Skeletal muscle satellite cell (primary cell): ENCODE measurements at regions not wholly inside any gene's neighbourhood (a gene's known extent, or its start where the extent isn't known, plus 50 kb on each side); places are given as distances from the start of the nearest gene placed in this dataset.

Source experiments
- H3K27me3 ChIP-seq: 2 replicates; pipeline ENCODE4 v1.7.0; 2013; ENCODE audit warnings: low read length; ENCODE audit not compliant: control insufficient read depth, insufficient read depth
- H3K36me3 ChIP-seq: 2 replicates; pipeline ENCODE4 v1.7.0; 2013; ENCODE audit warnings: mild to moderate bottlenecking, control low read depth, low read length; ENCODE audit not compliant: insufficient read depth
- H3K4me1 ChIP-seq: 2 replicates; pipeline ENCODE4 v1.7.0; 2013; ENCODE audit warnings: low read length; ENCODE audit not compliant: control insufficient read depth, insufficient read depth
- H3K4me2 ChIP-seq: 2 replicates; pipeline ENCODE4 v1.7.0; 2013; ENCODE audit warnings: mild to moderate bottlenecking, low read length
- H3K4me3 ChIP-seq: 2 replicates; pipeline ENCODE4 v1.7.0; 2013; ENCODE audit warnings: low read length
- H3K9ac ChIP-seq: 2 replicates; pipeline ENCODE4 v1.7.0; 2013; ENCODE audit warnings: mild to moderate bottlenecking, low read depth, low read length, moderate library complexity
- H3K9me3 ChIP-seq: replicated peaks from 2 replicates; pipeline ENCODE4 v1.7.0; 2013; ENCODE audit warnings: mild to moderate bottlenecking, control low read depth, low read length

DNA sequence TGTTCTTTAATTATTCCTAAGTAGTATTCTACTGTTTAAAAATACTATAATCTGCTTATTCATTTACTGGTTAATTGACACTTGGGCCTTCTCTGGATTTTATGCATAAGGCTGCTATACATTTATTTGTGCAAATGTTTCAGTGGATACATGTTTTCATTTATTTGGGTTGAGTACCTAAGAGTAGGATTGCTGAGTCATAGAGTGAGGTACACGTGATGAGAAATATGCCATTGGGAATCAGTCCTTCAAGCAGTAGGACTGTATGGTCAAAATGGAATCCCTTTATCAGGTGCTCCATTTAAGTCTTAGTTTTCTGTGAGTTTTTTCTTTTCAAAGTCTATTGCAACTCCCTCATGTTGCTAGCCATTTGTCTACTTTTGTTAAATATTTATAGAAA lies 275.2 kb upstream of the SORL1-AS1 start:
- H3K9me3 ChIP-seq, result no peaks in the 10 kb centered on the region
- no peak overlapping the region for H3K4me3 ChIP-seq
- no peaks in the 10 kb centered on the region for H3K36me3 ChIP-seq
- peaks cover 5% of the 10 kb centered on the region for H3K4me1 ChIP-seq
- no peaks in the 10 kb centered on the region for H3K27me3 ChIP-seq
- no peak overlapping the region for H3K4me2 ChIP-seq
- no peak overlapping the region for H3K9ac ChIP-seq

DNA sequence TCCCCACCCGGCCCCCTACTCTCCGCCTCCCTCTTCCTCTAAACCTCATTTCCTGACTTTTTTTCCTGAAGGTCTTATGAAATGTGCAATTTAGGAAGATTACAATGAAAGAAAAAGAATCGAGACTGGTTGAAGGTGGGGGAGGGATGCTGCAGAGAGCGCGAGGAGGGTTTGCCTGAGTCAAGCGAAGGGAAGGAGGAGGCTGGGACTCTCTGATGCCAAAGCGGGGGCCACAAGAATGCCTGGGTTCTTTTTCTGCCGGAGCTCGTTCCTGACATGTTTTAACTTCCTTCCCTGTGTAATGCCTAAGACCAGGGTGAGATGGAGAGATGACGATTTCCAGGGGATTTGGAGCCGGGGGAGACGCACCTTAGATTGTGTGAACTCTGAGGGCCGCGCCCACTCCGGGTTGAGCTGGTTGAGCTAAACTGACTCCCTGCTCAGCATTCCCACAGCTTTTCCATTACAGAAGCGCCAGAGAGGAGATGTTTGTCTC lies 270.5 kb upstream of the SORL1-AS1 start:
- peaks cover 14% of the 10 kb centered on the region for H3K4me1 ChIP-seq
- H3K36me3 ChIP-seq, result no peaks in the 10 kb centered on the region
- H3K27me3 ChIP-seq, result no peaks in the 10 kb centered on the region
- peak overlapping the region; percentile 90 for H3K4me2 ChIP-seq
- H3K4me3 ChIP-seq, result peak overlapping the region; percentile 68
- H3K9ac ChIP-seq, result peak overlapping the region; percentile 73
- H3K9me3 ChIP-seq, result no peaks in the 10 kb centered on the region

DNA sequence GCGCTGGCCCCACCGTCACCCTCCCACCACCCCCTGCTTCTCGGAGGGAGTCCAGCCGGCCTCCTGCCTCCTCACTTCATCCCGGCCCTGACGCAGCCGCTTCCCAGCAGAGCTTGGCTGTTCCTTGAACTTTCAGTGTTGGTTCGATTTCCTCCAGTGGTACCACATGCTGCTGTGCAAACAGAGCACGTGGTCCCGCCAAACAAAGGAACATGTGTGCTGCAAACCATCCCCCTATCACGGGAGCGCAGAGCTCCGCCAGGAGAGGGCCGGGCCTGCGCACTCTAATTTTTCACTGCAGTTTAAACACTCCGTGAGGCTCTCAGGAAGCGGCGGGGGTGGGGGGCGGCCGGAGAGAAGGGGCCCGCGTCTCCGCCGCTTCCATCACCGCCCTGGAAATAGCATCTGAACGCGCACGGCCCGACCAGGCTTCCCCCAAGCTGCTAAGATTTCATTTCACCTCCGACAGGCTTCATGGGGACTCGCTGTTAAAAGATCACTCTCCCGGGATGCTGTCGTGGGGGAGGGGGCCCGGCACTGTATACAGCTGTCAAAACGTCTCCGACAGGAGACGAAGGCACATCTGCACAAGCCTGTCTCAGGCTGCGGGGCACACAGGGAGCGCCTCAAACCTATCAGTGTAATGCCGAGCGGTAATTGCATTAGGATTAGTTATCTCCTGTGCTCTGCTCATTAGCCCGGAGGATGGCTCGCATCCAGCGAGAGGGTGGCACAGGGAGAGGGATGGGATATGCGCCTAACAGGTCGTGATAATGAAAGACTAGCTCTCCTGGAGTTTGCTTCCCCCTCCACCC lies 269.9 kb upstream of the SORL1-AS1 start:
- H3K9me3 ChIP-seq, result no peaks in the 10 kb centered on the region
- peak overlapping the region; percentile 73 for H3K9ac ChIP-seq
- no peaks in the 10 kb centered on the region for H3K27me3 ChIP-seq
- peak overlapping the region; percentile 68 for H3K4me3 ChIP-seq
- no peaks in the 10 kb centered on the region for H3K36me3 ChIP-seq
- peak overlapping the region; percentile 90 for H3K4me2 ChIP-seq
- peaks cover 14% of the 10 kb centered on the region for H3K4me1 ChIP-seq

DNA sequence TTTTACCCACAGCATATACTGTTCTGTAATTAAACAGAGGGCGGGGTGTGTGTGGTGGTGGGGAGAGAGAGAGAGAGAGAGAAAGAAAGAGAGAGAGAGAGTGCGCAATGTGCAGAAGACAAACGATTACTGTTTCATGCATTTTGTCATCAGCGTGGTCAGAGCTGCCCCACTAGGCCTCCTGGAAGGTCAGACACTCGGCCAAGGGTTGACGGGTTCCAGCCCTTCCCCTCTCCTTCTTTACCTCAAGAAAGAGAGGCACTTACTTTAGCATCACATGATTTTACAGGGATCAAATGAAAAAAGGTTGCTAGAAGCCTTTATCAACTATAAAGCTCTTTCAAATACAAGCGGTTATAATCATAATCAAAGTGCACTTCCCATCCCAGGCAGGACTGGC lies 269.2 kb upstream of the SORL1-AS1 start:
- Histone ChIP-seq H3K4me2 (peak overlapping the region; percentile 90), H3K36me3 (no peaks in the 10 kb centered on the region), H3K4me1 (peaks cover 14% of the 10 kb centered on the region), H3K4me3 (peak overlapping the region; percentile 68), H3K9me3 (no peaks in the 10 kb centered on the region), H3K9ac (peak overlapping the region; percentile 73), H3K27me3 (no peaks in the 10 kb centered on the region)

DNA sequence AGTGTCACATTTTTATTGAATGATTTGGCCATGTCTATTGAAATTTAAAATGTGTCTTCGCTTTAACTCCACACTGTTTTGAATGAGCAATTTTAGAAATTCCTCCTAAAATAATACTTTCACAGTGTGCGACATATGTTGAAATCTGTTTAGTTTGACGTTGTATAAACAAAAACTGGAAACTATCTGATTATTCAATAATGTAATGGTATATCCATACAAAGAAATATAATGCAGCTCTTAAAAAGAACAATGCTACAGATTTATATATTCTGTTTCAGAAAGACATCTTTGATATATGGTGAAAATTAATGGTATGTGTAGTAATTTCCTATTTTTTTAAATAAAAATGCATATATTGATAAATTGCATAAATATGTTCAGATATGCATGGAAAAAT lies 268.7 kb upstream of the SORL1-AS1 start:
- Histone ChIP-seq H3K4me2 (no peak overlapping the region), H3K4me3 (no peak overlapping the region), H3K4me1 (peaks cover 16% of the 10 kb centered on the region), H3K9me3 (no peaks in the 10 kb centered on the region), H3K27me3 (no peaks in the 10 kb centered on the region), H3K9ac (no peak overlapping the region), H3K36me3 (no peaks in the 10 kb centered on the region)

DNA sequence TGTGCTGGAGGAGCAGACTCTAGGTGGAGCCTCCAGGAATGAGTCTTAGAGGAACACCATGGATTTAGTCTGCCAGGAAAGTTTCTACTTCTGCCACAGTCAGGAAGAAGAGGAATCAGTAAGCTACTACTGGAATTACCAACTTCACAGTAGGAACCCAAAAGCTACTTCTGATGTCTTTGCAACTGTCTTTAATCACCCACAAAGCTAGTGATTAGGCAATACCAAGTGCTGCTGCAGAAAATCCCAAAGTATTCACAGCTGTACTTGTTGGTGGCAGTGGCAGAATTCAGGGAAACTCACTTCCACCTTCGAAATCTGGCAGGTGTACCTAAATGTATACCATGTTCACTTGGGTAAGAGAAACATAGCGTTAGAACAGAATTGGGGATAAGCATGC lies 264.5 kb upstream of the SORL1-AS1 start:
- Histone ChIP-seq H3K9me3 (no peaks in the 10 kb centered on the region), H3K27me3 (no peaks in the 10 kb centered on the region), H3K4me3 (no peak overlapping the region), H3K9ac (no peak overlapping the region), H3K36me3 (no peaks in the 10 kb centered on the region), H3K4me1 (peaks cover 16% of the 10 kb centered on the region), H3K4me2 (no peak overlapping the region)

DNA sequence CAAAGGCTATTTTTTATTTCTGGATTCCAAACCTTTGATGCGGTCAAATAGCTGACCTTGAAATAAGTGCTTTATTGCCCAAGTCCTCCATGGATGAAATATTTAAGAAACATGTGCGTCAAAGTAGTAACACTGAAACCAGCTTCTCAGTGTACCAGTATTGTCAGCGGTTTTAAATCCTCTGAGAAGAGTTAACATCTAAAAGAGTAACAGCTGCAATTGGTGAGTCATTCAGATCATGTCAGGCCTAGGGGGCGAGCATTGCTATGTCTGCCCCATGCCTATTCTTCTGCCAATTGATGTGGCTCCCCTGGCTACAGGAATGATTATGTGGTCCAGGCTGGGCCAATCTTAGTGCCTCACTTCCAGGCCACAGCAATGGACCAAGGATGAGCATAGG lies 263.3 kb upstream of the SORL1-AS1 start:
- H3K9me3 ChIP-seq, result no peaks in the 10 kb centered on the region
- no peaks in the 10 kb centered on the region for H3K36me3 ChIP-seq

DNA sequence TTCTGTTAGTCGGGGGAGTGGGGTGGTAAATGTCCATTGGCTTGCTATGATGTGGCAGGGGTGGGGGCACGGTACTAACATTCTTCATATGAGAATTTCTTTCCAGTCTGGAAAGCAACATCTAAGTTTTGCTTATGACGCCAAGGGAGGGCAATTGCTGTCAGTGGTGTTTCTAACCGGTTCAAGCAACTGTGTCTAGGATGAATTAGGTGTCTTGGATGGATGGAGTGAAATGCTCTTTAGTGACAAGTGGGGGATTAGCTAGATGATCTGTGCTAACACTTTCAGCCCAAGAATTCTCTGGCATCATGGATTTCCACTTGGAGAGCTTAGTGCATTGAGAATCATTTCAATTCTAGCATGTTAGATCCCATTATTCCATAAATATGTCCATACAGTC lies 262.6 kb upstream of the SORL1-AS1 start:
- Histone ChIP-seq H3K36me3 (no peaks in the 10 kb centered on the region), H3K27me3 (no peaks in the 10 kb centered on the region), H3K9me3 (no peaks in the 10 kb centered on the region), H3K4me3 (no peak overlapping the region), H3K4me1 (peaks cover 11% of the 10 kb centered on the region), H3K4me2 (no peak overlapping the region), H3K9ac (no peak overlapping the region)

More for the DNA sequence above, 263.3 kb upstream of the SORL1-AS1 start:
- Histone ChIP-seq H3K4me3 (no peak overlapping the region), H3K27me3 (no peaks in the 10 kb centered on the region), H3K4me2 (no peak overlapping the region), H3K4me1 (peaks cover 11% of the 10 kb centered on the region), H3K9ac (no peak overlapping the region)

DNA sequence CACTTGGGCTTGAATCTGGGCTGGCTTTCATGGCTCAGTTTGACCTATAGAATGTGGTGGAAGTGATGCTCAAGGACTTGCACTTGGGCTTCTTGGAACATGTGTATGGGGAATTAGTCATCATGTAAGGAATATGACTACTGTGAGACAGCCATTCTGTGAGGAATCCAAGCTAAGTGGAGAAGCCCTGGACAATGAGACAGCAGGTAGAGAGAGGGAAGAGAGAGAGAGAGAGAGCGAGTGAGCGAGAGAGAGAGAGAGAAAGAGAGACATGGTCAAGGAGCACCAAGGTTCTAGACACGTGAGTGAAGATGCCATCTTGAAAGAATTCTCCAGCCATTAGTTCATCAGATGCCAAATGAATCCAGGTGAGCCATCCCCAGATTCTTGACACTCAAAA lies 261.6 kb upstream of the SORL1-AS1 start:
- H3K9ac ChIP-seq, result no peak overlapping the region
- H3K4me1 ChIP-seq, result peaks cover 11% of the 10 kb centered on the region
- no peaks in the 10 kb centered on the region for H3K9me3 ChIP-seq
- no peak overlapping the region for H3K4me2 ChIP-seq
- no peaks in the 10 kb centered on the region for H3K27me3 ChIP-seq
- H3K36me3 ChIP-seq, result no peaks in the 10 kb centered on the region
- H3K4me3 ChIP-seq, result no peak overlapping the region

DNA sequence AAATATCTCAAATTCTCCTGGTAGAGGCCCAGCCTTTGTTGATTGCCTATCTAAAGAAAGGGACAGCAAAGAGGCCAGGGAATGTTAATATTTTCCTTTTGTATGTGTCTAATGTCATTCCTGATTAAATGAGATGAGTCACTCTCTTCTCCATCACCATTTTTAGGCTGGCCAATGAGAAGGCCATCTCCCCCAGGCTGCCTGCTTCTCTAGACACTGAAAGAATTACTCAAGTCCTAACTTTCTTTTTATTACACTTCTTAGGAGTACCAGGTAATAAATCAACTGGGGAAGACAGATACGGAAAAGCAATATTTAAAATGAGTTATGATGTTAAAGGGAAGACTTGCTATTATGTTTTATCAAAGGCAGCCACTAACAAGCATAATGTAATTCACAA lies 259.2 kb upstream of the SORL1-AS1 start:
- no peak overlapping the region for H3K4me2 ChIP-seq
- no peaks in the 10 kb centered on the region for H3K27me3 ChIP-seq
- no peaks in the 10 kb centered on the region for H3K36me3 ChIP-seq

DNA sequence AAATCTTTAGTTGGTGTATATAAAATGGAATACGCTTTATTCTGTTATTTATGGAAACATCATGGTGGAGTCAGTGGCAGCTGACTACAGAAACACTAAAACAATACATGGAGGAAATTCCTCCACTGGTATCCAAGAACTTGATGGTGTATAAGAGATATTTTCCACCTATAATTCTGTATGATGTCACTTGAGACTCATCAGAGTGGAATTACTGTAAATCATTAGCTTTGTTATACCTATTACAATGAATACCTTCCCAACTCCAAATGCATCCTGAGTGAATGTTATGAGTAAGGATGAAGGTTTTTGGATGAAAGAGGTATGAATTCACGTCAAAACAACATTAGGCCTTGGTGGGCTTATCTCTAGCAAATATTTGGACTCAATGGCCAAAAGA lies 258.5 kb upstream of the SORL1-AS1 start:
- Histone ChIP-seq H3K4me1 (peaks cover 6% of the 10 kb centered on the region), H3K9ac (no peak overlapping the region), H3K9me3 (no peaks in the 10 kb centered on the region), H3K27me3 (no peaks in the 10 kb centered on the region), H3K4me3 (no peak overlapping the region), H3K4me2 (no peak overlapping the region), H3K36me3 (no peaks in the 10 kb centered on the region)

More for the DNA sequence above, 259.2 kb upstream of the SORL1-AS1 start:
- no peaks in the 10 kb centered on the region for H3K9me3 ChIP-seq
- H3K4me3 ChIP-seq, result no peak overlapping the region
- H3K9ac ChIP-seq, result no peak overlapping the region
- H3K4me1 ChIP-seq, result peaks cover 11% of the 10 kb centered on the region

DNA sequence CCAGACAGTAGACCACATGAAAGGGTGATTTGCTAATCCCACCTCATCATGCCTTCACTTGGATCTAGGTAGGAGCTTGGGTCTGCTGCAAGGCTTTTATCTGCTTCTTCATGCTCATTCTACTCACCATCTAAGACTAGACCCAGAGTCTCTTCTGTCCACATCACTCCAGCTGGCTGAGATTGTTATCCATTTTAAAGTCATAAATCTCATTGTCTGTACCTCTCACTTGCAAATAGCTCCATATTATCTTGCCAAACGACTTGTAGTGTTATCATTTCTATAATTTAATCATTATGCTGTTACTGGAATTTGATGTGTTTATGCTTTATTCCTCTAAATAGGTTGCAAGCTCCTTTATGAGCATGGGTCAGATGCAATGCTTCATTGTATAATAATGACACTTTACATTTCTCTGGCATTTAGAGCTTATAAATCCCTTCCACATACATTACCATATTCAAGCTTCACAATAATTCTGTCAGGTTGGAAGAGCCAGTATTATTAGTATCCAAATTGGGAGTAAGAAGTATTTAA lies 254.2 kb upstream of the SORL1-AS1 start:
- Histone ChIP-seq H3K27me3 (no peaks in the 10 kb centered on the region), H3K9me3 (no peaks in the 10 kb centered on the region), H3K4me1 (no peaks in the 10 kb centered on the region), H3K4me3 (no peak overlapping the region), H3K9ac (no peak overlapping the region), H3K36me3 (no peaks in the 10 kb centered on the region), H3K4me2 (no peak overlapping the region)
